H1 (cell line): ENCODE measurements at regions not wholly inside any gene's neighbourhood (a gene's known extent, or its start where the extent isn't known, plus 50 kb on each side); places are given as distances from the start of the nearest gene placed in this dataset.

Source experiments
- CTBP2 ChIP-seq: IDR thresholded peaks from 2 replicates; pipeline ENCODE4 v1.7.0; 2011; ENCODE audit warnings: borderline replicate concordance, mild to moderate bottlenecking, moderate library complexity, mixed read lengths, low read length; ENCODE audit not compliant: insufficient read depth, insufficient read length
- RBBP5 ChIP-seq: IDR thresholded peaks from 2 replicates; pipeline ENCODE4 v1.7.1; 2012; ENCODE audit warnings: low read depth, mild to moderate bottlenecking, inconsistent platforms, low read length, moderate library complexity, borderline replicate concordance

GRCh38 chr3:166322391-166322790 lies 485.2 kb upstream of the BCHE start (continued):
- TF ChIP-seq RBBP5, result no peak
- no peak for TF ChIP-seq CTBP2
